ENCODE measurements at regions not wholly inside any gene's neighbourhood (a gene's known extent, or its start where the extent isn't known, plus 50 kb on each side); places are given as distances from the start of the nearest gene placed in this dataset.
"Not testable (repeated sequence)": the region's sequence is repeated elsewhere in the genome, so short reads cannot be mapped to it uniquely, and the experiment has no call there.

GRCh38 chr21:22174746-22175145 is 1176.5 kb downstream of the NCAM2 start:
- DNase-seq (ENCODE audit: low spot score), result no peak

GRCh38 chr21:22189278-22189677 is 1191.1 kb downstream of the NCAM2 start:
- no peak for DNase-seq (ENCODE audit: low spot score)

- no peak for DNase-seq (ENCODE audit: low spot score)
Observed at GRCh38 chr21:22191581-22191980, 1193.4 kb downstream of the NCAM2 start.

GRCh38 chr21:22192766-22193165 is 1194.6 kb downstream of the NCAM2 start:
- no peak for DNase-seq (ENCODE audit: low spot score)

- not testable (repeated sequence) for DNase-seq (ENCODE audit: low spot score)
Observed at GRCh38 chr21:22194986-22195385, 1196.8 kb downstream of the NCAM2 start.

- DNase-seq (ENCODE audit: low spot score), result no peak
Observed at GRCh38 chr21:22200378-22201092, 1202.3 kb downstream of the NCAM2 start.

GRCh38 chr21:22201126-22201525 is 1202.9 kb downstream of the NCAM2 start:
- no peak for DNase-seq (ENCODE audit: low spot score)

GRCh38 chr21:22201669-22202068 is 1203.5 kb downstream of the NCAM2 start:
- DNase-seq (ENCODE audit: low spot score), result no peak

- no peak for DNase-seq (ENCODE audit: low spot score)
Observed at GRCh38 chr21:22209304-22209700, 1211.1 kb downstream of the NCAM2 start.

GRCh38 chr21:22211943-22212342 is 1213.7 kb downstream of the NCAM2 start:
- no peak for DNase-seq (ENCODE audit: low spot score)

GRCh38 chr21:22223385-22223784 is 1225.2 kb downstream of the NCAM2 start:
- DNase-seq (ENCODE audit: low spot score), result no peak

- no peak for DNase-seq (ENCODE audit: low spot score)
Observed at GRCh38 chr21:22224261-22224660, 1226.1 kb downstream of the NCAM2 start.

- no peak for DNase-seq (ENCODE audit: low spot score)
Observed at GRCh38 chr21:22225299-22225698, 1227.1 kb downstream of the NCAM2 start.

- no peak for DNase-seq (ENCODE audit: low spot score)
Observed at GRCh38 chr21:22231013-22231412, 1232.8 kb downstream of the NCAM2 start.

- no peak for DNase-seq (ENCODE audit: low spot score)
Observed at GRCh38 chr21:22235866-22236590, 1237.8 kb downstream of the NCAM2 start.

GRCh38 chr21:22244516-22244915 is 1246.3 kb downstream of the NCAM2 start:
- no peak for DNase-seq (ENCODE audit: low spot score)

- DNase-seq (ENCODE audit: low spot score), result no peak
Observed at GRCh38 chr21:22250355-22250754, 1252.1 kb downstream of the NCAM2 start.

- DNase-seq (ENCODE audit: low spot score), result no peak
Observed at GRCh38 chr21:22253761-22254160, 1255.6 kb downstream of the NCAM2 start.

GRCh38 chr21:22258821-22259220 is 1260.6 kb downstream of the NCAM2 start:
- DNase-seq (ENCODE audit: low spot score), result no peak

- DNase-seq (ENCODE audit: low spot score), result no peak
Observed at GRCh38 chr21:22260274-22260673, 1262.1 kb downstream of the NCAM2 start.

- no peak for DNase-seq (ENCODE audit: low spot score)
Observed at GRCh38 chr21:22263890-22264289, 1265.7 kb downstream of the NCAM2 start.

- no peak for DNase-seq (ENCODE audit: low spot score)
Observed at GRCh38 chr21:22277341-22277740, 1279.1 kb downstream of the NCAM2 start.

GRCh38 chr21:22278366-22278765 is 1280.2 kb downstream of the NCAM2 start:
- no peak for DNase-seq (ENCODE audit: low spot score)

Measured in mucosa of gallbladder (tissue), 1 donor.